A673 (cell line): ENCODE measurements at regions not wholly inside any gene's neighbourhood (a gene's known extent, or its start where the extent isn't known, plus 50 kb on each side); places are given as distances from the start of the nearest gene placed in this dataset.
"Not testable (repeated sequence)": the region's sequence is repeated elsewhere in the genome, so short reads cannot be mapped to it uniquely, and the experiment has no call there.

Source experiments
- BruUV-seq: library from RNA; stranded (reverse); fragments of 400-500 nt; replicated peaks from 2 replicates; lab custom pipeline; 2021; lab: Mats Ljungman, UMichigan
- CTCF ChIA-PET: fragments of 300-600 bp; sonication (Branson Sonifier 250); formaldehyde crosslinking; loops from one replicate; lab custom pipeline; 2022; ENCODE audit warnings: antibody characterized with exemption; lab: Charles Lee
- POLR2A ChIA-PET: fragments of 300-600 bp; sonication (Branson Sonifier 250); formaldehyde crosslinking; loops from one replicate; lab custom pipeline; 2022; ENCODE audit warnings: antibody characterized with exemption; ENCODE audit not compliant: low non-redundant PET; lab: Charles Lee
- DNase-seq: peaks from one replicate; pipeline ENCODE4 v3.0.0-alpha.2; 2015; ENCODE audit warnings: low spot score
- H3K27ac ChIP-seq: fragments of 200-600 bp; sonication (generic); 2 replicates; pipeline ENCODE4 v1.5.1; 2016; ENCODE audit warnings: mixed run types, low read depth, mild to moderate bottlenecking, mixed read lengths, antibody characterized with exemption, low read length; ENCODE audit not compliant: poor library complexity, severe bottlenecking
- H3K27me3 ChIP-seq: fragments of 200-600 bp; sonication (generic); replicated peaks from 2 replicates; pipeline ENCODE4 v1.6.1; 2017; ENCODE audit warnings: mixed run types, low read depth, mild to moderate bottlenecking, mixed read lengths, antibody characterized with exemption, low read length; ENCODE audit not compliant: insufficient read depth, poor library complexity
- H3K36me3 ChIP-seq: fragments of 200-600 bp; sonication (generic); 2 replicates; pipeline ENCODE4 v1.6.1; 2016; ENCODE audit warnings: mixed run types, mild to moderate bottlenecking, mixed read lengths, antibody characterized with exemption, low read length; ENCODE audit not compliant: insufficient read depth, poor library complexity, severe bottlenecking
- H3K4me1 ChIP-seq: fragments of 200-600 bp; sonication (generic); 2 replicates; pipeline ENCODE4 v1.6.1; 2017; ENCODE audit warnings: mixed run types, mild to moderate bottlenecking, mixed read lengths, antibody characterized with exemption, low read length; ENCODE audit not compliant: insufficient read depth, poor library complexity, severe bottlenecking
- H3K4me3 ChIP-seq: fragments of 200-600 bp; sonication (generic); 2 replicates; pipeline ENCODE4 v1.5.1; 2016; ENCODE audit warnings: low read depth, mixed run types, mild to moderate bottlenecking, mixed read lengths, low read length; ENCODE audit not compliant: poor library complexity, severe bottlenecking
- H3K9me3 ChIP-seq: fragments of 200-600 bp; sonication (generic); 2 replicates; pipeline ENCODE4 v1.6.1; 2016; ENCODE audit warnings: mixed run types, low read depth, mild to moderate bottlenecking, mixed read lengths, antibody characterized with exemption, low read length; ENCODE audit not compliant: poor library complexity, severe bottlenecking
- EZH2 ChIP-seq: fragments of 200-600 bp; sonication (generic); IDR thresholded peaks from 2 replicates; pipeline ENCODE4 v1.6.1; 2017; ENCODE audit warnings: borderline replicate concordance, low read depth, mild to moderate bottlenecking, mixed read lengths, antibody characterized with exemption, low read length; ENCODE audit not compliant: poor library complexity, severe bottlenecking
- intact Hi-C: fragments of 100-400 bp; cut with micrococcal nuclease; formaldehyde crosslinking; loops from one replicate; pipeline ENCODE4 v1.10.0; 2022; ENCODE audit not compliant: unreplicated experiment
- TF ChIP-seq, protein P1 (sequence below): fragments of 300-800, 200-600 bp; sonication (generic); conservative IDR thresholded peaks from 2 replicates; pipeline ENCODE4 v1.5.1; 2017; ENCODE audit warnings: low read depth, mild to moderate bottlenecking, antibody characterized with exemption, low read length, moderate library complexity, mixed read lengths

DNA sequence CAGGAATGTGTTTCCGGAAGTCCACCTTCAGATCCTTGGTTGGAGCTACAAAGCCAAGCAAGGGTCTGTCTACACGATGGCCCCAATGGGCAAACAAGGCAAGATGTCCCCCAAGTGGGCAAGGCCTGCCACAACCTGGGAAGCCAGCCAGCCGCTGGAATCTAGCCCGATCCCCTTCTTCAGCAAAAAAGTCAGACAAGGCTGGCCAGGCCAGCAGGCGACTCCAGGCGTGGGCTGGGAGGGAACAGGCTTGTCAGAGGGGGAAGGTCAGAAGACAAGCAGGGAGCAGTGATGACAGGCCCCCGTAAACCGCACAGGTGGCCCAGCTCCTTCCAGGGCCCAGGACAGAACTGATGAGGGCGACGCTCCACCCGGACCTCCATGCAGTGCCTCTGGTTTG, 69.7 kb upstream of the WASF3 start:
- H3K4me3 ChIP-seq, result no peak overlapping the region
- DNase-seq, result no peak
- H3K4me1 ChIP-seq, result no peaks in the 10 kb centered on the region
- no peaks in the 10 kb centered on the region for H3K9me3 ChIP-seq
- CTCF ChIA-PET, result no interaction called here
- POLR2A ChIA-PET, result no interaction called here
- no TSS peak for BruUV-seq
- no peak overlapping the region for H3K27ac ChIP-seq
- no peaks in the 10 kb centered on the region for H3K27me3 ChIP-seq
- intact Hi-C loops, result no loop called here
- TF ChIP-seq EZH2, result no peak
- TF ChIP-seq, protein P1, sequence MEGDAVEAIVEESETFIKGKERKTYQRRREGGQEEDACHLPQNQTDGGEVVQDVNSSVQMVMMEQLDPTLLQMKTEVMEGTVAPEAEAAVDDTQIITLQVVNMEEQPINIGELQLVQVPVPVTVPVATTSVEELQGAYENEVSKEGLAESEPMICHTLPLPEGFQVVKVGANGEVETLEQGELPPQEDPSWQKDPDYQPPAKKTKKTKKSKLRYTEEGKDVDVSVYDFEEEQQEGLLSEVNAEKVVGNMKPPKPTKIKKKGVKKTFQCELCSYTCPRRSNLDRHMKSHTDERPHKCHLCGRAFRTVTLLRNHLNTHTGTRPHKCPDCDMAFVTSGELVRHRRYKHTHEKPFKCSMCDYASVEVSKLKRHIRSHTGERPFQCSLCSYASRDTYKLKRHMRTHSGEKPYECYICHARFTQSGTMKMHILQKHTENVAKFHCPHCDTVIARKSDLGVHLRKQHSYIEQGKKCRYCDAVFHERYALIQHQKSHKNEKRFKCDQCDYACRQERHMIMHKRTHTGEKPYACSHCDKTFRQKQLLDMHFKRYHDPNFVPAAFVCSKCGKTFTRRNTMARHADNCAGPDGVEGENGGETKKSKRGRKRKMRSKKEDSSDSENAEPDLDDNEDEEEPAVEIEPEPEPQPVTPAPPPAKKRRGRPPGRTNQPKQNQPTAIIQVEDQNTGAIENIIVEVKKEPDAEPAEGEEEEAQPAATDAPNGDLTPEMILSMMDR, result no peak
- no peaks in the 10 kb centered on the region for H3K36me3 ChIP-seq

DNA sequence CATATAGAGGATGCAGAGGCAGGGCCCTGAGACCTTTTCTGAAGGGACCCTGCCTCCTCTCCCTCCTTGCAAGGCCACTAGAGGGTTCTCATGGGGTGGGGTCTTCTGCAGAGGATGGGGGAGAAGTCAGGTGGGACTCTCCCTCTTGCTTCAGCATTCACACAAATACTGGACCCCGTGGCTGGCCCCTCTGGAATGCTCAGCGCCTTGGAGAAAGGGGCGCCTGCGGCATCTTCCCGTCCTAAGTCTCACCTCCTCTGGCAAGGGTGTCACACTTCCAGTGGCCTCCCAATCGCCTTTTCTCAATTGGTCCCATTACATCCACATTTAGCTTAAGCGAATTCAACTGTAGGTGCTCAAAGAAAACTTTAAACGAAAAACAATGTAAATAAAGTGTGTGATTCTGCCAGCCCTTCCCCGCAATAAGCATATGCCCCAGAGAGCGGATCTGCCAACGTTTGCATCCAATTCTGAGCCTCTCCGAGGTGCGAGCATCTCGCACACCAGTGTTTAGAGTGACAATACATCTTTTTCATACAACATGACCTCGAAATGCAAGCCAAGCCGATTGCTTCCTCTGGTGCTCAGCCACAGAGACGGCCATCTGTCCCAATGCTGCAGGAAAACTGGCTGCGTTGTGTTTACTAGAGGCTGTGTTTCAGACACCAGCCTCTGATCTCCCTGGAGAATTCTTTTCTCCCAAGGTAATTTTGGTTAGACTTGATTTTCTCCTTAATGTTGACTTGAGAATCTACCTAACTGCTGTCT, 69.1 kb upstream of the WASF3 start:
- Histone ChIP-seq H3K27ac (no peak overlapping the region), H3K36me3 (no peaks in the 10 kb centered on the region), H3K9me3 (no peaks in the 10 kb centered on the region), H3K4me3 (no peak overlapping the region), H3K27me3 (no peaks in the 10 kb centered on the region), H3K4me1 (no peaks in the 10 kb centered on the region)
- no TSS peak for BruUV-seq
- intact Hi-C loops, result no loop called here
- TF ChIP-seq, protein P1, result no peak
- no peak for TF ChIP-seq EZH2
- ChIA-PET POLR2A (no interaction called here), CTCF (no interaction called here)
- no peak for DNase-seq

DNA sequence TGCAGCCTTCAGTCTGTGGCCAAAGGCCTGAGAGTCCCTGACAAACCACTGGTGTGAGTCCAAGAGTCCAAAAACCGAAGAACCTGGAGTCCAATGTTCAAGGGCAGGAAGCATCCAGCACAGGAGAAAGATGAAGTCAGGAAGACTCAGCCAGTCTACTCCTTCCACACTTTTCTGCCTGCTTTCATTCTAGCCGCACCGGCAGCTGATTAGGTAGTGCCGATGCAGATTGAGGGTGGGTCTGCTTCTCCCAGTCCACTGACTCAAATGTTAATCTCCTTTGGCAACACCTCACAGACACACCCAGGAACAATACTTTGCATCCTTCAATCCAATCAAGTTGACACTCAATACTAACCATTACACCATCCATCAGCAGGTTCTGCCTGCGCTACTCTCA, 65.2 kb upstream of the WASF3 start:
- H3K27me3 ChIP-seq, H3K36me3 ChIP-seq, BruUV-seq, intact Hi-C loops, POLR2A ChIA-PET, DNase-seq, H3K27ac ChIP-seq, H3K4me3 ChIP-seq, CTCF ChIA-PET, H3K9me3 ChIP-seq: not testable (repeated sequence)
- peaks cover 10% of the 10 kb centered on the region for H3K4me1 ChIP-seq
